AG04449 (cell line): ENCODE measurements at regions not wholly inside any gene's neighbourhood (a gene's known extent, or its start where the extent isn't known, plus 50 kb on each side); places are given as distances from the start of the nearest gene placed in this dataset.

Source experiments
- CTCF ChIA-PET: fragments of 350-600 bp; formaldehyde crosslinking; extraction: SDS; loops from one replicate; lab custom pipeline; 2021; ENCODE audit warnings: antibody characterized with exemption; lab: Yijun Ruan, JAX
- POLR2A ChIA-PET: fragments of 400-600, 350-600 bp; formaldehyde crosslinking; extraction: SDS; loops from one replicate; lab custom pipeline; 2020; ENCODE audit warnings: antibody characterized with exemption, inconsistent platforms; lab: Yijun Ruan, JAX
- DNase-seq: peaks from one replicate; pipeline ENCODE4 v3.0.0-alpha.2; 2010; ENCODE audit warnings: low read depth, low spot score
- H3K4me3 ChIP-seq: 2 replicates; pipeline ENCODE4 v1.5.1; 2011; ENCODE audit warnings: low read depth, mild to moderate bottlenecking, control low read depth, low read length
- CTCF ChIP-seq: IDR thresholded peaks from one replicate; pipeline ENCODE4 v1.5.1; 2011; ENCODE audit warnings: mild to moderate bottlenecking, moderate library complexity, low read length, control low read depth, inconsistent platforms; ENCODE audit not compliant: insufficient read depth; ENCODE audit errors: missing control alignments

DNA sequence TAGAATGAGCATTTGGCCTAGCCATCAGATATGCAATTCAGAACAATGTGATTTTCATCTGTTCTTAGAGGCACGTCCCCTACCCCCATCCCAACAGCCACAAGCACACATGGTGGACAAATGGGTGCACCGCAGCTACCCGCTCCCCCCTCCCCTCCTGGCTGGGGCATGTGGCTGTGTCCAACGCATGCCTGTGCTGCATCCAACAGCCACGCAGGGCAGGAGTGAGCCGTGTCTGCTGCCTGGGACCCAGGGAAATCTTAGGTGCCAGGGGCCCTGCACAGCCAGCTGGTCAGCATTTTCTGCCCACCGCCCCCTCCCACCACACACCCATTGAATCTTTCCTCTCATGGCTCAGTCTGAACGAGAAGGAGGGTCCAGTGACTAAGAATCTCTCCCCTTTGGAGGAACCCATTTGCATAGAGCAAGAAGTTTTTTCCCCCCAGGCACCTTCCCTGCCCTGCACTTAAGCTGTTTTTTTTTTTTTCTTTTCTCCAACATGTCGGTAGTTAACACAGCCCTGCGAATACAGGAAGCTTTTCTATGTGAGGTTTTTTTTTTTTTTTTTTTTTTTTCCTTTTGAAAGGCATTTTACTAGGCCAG is 138.9 kb downstream of the WDR11 start:
- DNase-seq, result no peak
- no peak overlapping the region for H3K4me3 ChIP-seq
- POLR2A ChIA-PET, result no interaction called here
- TF ChIP-seq CTCF, result no peak
- CTCF ChIA-PET, result no interaction called here

- ChIA-PET CTCF (no interaction called here), POLR2A (no interaction called here)
- H3K4me3 ChIP-seq, result no peak overlapping the region
- TF ChIP-seq CTCF, result no peak
- DNase-seq, result no peak
These were observed 139.7 kb downstream of the WDR11 start for GRCh38 chr10:120990831-120991230.

GRCh38 chr10:120993089-120993488 is 141.9 kb downstream of the WDR11 start:
- TF ChIP-seq CTCF, result no peak
- H3K4me3 ChIP-seq, result no peak overlapping the region
- POLR2A ChIA-PET, result no interaction called here
- no peak for DNase-seq
- CTCF ChIA-PET, result interaction anchor here (0.9 kb wide), 1 partner anchor 44 kb away, joined by 3 read pairs; no protein-coding TSS in a partner anchor

GRCh38 chr10:120995768-120996167 is 144.6 kb downstream of the WDR11 start:
- no peak for DNase-seq
- TF ChIP-seq CTCF, result no peak
- POLR2A ChIA-PET, result no interaction called here
- CTCF ChIA-PET, result no interaction called here
- no peak overlapping the region for H3K4me3 ChIP-seq

GRCh38 chr10:120996456-120997034 is 145.4 kb downstream of the WDR11 start:
- no peak for DNase-seq
- POLR2A ChIA-PET, result no interaction called here
- no peak for TF ChIP-seq CTCF
- CTCF ChIA-PET, result no interaction called here
- H3K4me3 ChIP-seq, result no peak overlapping the region

DNA sequence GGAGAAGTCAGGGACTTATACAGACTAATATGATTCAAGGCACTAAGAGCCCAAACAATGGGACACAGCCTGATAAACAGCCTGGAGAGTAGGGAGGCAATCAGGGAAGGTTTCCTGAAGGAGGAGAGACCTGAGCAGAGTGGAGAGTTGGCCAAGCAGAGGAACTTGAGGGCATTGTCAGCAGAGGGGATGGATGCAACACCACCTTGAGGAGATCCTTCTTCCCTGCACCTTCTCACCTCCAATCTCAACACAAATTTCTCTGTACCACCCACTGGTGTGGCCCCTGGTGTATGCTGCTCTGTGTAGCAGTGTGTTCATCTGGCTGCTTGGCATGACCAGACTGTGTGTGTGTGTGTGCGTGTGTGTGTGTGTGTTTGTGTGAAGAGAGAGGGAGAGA is 146.2 kb downstream of the WDR11 start:
- no peak overlapping the region for H3K4me3 ChIP-seq
- no peak for TF ChIP-seq CTCF
- CTCF ChIA-PET, result no interaction called here
- DNase-seq, result no peak
- POLR2A ChIA-PET, result no interaction called here
